Suprapubic skin (tissue), 4 donors: ENCODE measurements at regions not wholly inside any gene's neighbourhood (a gene's known extent, or its start where the extent isn't known, plus 50 kb on each side); places are given as distances from the start of the nearest gene placed in this dataset.

Experiments
- POLR2A ChIP-seq, 2 donors: fragments of 450-650 bp; IDR thresholded peaks; one replicate each; pipeline ENCODE4 v1.6.1; 2017; ENCODE audit warnings: antibody characterized with exemption in 2 of 2, mild to moderate bottlenecking in 2 of 2, moderate library complexity in 2 of 2
- POLR2AphosphoS5 ChIP-seq, 3 donors: sonication (generic); formaldehyde crosslinking; IDR thresholded peaks; one replicate each; pipeline ENCODE4 v1.6.1; 2017; ENCODE audit warnings: antibody characterized with exemption in 3 of 3
- TF ChIP-seq, protein P1 (sequence below), 2 donors: fragments of 200-600 bp in 1 of 2; fragments of 450-650 bp in 1 of 2; sonication (generic) in 1 of 2; IDR thresholded peaks; one replicate each; pipeline ENCODE4 v1.5.1; 2016 to 2019; ENCODE audit warnings: antibody characterized with exemption in 2 of 2, mild to moderate bottlenecking in 1 of 2, moderate library complexity in 1 of 2

DNA sequence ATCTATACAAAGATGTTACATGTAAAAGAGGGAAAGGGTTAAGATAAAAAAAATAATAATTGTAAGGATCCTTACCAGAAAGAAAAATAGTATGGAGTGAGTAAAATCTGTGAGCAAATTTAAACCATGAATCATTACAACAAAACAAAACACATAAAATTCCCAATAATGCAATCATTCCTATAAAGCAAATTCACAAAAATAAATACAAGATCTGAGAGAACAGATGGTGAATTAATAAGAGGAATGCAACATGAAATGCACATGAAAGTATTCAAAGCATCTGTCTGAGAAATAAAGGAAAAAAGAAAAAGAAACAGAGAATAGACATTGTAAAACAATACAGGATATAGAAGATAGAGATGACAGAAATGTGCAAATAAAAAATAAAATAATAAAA lies 681.5 kb upstream of the KLHL1 start:
- TF ChIP-seq, protein P1, sequence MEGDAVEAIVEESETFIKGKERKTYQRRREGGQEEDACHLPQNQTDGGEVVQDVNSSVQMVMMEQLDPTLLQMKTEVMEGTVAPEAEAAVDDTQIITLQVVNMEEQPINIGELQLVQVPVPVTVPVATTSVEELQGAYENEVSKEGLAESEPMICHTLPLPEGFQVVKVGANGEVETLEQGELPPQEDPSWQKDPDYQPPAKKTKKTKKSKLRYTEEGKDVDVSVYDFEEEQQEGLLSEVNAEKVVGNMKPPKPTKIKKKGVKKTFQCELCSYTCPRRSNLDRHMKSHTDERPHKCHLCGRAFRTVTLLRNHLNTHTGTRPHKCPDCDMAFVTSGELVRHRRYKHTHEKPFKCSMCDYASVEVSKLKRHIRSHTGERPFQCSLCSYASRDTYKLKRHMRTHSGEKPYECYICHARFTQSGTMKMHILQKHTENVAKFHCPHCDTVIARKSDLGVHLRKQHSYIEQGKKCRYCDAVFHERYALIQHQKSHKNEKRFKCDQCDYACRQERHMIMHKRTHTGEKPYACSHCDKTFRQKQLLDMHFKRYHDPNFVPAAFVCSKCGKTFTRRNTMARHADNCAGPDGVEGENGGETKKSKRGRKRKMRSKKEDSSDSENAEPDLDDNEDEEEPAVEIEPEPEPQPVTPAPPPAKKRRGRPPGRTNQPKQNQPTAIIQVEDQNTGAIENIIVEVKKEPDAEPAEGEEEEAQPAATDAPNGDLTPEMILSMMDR (IDR thresholded peaks at IDR 0.05) = no peak
- TF ChIP-seq POLR2A (IDR thresholded peaks at IDR 0.05) (no peak), POLR2AphosphoS5 (IDR thresholded peaks at IDR 0.05) (no peak)
